ENCODE measurements at regions not wholly inside any gene's neighbourhood (a gene's known extent, or its start where the extent isn't known, plus 50 kb on each side); places are given as distances from the start of the nearest gene placed in this dataset.

DNA sequence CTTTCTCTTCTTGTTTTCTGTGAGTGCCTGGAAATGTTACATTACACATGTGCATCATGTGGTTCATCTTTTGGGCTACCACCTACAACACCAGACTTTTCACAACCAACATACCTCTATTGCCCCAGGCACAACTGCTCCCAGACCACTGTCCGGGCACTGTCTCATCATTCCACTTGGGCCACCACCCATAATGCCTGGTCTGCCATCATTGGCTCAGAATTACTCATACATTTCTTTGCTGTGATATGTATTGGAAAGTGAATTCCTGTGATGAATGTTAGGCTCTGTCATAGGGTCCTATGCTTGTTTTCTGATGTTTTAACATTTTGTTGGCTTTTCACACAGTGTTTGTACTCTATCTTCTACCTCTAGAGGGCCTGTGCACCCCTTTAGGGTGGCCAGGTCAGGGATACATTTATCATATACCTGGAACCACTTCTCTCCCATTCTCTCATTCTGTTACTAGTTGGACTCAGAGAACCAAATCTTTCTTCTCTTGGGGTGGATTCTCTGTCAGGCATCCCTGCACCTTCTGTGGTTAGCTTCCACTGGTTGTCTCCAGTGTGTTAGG lies 172.8 kb downstream of the NHLRC3 start:
- TF ChIP-seq, protein P1, sequence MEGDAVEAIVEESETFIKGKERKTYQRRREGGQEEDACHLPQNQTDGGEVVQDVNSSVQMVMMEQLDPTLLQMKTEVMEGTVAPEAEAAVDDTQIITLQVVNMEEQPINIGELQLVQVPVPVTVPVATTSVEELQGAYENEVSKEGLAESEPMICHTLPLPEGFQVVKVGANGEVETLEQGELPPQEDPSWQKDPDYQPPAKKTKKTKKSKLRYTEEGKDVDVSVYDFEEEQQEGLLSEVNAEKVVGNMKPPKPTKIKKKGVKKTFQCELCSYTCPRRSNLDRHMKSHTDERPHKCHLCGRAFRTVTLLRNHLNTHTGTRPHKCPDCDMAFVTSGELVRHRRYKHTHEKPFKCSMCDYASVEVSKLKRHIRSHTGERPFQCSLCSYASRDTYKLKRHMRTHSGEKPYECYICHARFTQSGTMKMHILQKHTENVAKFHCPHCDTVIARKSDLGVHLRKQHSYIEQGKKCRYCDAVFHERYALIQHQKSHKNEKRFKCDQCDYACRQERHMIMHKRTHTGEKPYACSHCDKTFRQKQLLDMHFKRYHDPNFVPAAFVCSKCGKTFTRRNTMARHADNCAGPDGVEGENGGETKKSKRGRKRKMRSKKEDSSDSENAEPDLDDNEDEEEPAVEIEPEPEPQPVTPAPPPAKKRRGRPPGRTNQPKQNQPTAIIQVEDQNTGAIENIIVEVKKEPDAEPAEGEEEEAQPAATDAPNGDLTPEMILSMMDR (conservative IDR thresholded peaks at IDR 0.05 in 1 of 2, IDR thresholded peaks at IDR 0.05 in 1 of 2; ENCODE audit: extremely low read depth in 1 of 2, insufficient read depth in 1 of 2, low read depth in 1 of 2, low read length in 2 of 2): no peak
- no peak for TF ChIP-seq EZH2 (IDR thresholded peaks at IDR 0.05; ENCODE audit: borderline replicate concordance, low read length)
